Coronary artery (tissue), 2 donors: ENCODE measurements at regions not wholly inside any gene's neighbourhood (a gene's known extent, or its start where the extent isn't known, plus 50 kb on each side); places are given as distances from the start of the nearest gene placed in this dataset.

Experiments
- DNase-seq: peaks from one replicate; pipeline ENCODE4 v3.0.0-alpha.2; 2017; ENCODE audit warnings: low spot score
- H3K27ac ChIP-seq, 2 donors: fragments of 200-600 bp; sonication (generic); one replicate each; pipeline ENCODE4 v1.5.1; 2016 to 2019
- H3K4me3 ChIP-seq: fragments of 200-600 bp; sonication (generic); 2 replicates; pipeline ENCODE4 v1.5.1; 2016; ENCODE audit warnings: mild to moderate bottlenecking, moderate library complexity
- TF ChIP-seq, protein P1 (sequence below): fragments of 200-600 bp; sonication (generic); IDR thresholded peaks from one replicate; pipeline ENCODE4 v1.5.1; 2019; ENCODE audit warnings: antibody characterized with exemption

DNA sequence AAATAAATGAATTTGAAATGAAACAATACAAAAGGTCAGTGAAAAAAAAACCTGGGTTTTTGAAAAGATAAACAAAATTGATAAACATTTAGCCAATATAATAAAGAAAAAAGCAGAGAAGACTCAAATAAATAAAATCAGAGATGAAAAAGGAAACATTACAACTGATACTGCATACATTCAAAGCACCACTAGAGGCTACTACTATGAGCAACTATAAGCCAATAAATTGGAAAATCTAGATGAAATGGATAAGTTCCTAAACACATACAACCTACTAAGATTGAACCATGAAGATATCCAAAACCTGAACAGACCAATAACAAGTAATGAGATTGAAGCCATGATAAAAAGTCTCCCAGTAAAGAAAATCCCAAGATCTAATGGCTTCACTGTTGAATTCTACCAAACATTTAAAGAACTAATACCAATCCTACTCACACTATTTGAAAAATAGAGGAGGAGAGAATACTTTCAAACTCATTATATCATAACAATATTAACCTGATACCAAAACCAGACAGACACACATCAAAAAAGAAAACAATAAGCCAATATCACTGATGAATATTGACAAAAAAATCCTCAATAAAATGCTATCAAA is 80.8 kb upstream of the CERS6 start:
- no peak for DNase-seq
- no peak overlapping the region for H3K4me3 ChIP-seq
- H3K27ac ChIP-seq, result no peak overlapping the region
- TF ChIP-seq, protein P1, sequence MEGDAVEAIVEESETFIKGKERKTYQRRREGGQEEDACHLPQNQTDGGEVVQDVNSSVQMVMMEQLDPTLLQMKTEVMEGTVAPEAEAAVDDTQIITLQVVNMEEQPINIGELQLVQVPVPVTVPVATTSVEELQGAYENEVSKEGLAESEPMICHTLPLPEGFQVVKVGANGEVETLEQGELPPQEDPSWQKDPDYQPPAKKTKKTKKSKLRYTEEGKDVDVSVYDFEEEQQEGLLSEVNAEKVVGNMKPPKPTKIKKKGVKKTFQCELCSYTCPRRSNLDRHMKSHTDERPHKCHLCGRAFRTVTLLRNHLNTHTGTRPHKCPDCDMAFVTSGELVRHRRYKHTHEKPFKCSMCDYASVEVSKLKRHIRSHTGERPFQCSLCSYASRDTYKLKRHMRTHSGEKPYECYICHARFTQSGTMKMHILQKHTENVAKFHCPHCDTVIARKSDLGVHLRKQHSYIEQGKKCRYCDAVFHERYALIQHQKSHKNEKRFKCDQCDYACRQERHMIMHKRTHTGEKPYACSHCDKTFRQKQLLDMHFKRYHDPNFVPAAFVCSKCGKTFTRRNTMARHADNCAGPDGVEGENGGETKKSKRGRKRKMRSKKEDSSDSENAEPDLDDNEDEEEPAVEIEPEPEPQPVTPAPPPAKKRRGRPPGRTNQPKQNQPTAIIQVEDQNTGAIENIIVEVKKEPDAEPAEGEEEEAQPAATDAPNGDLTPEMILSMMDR, result no peak

DNA sequence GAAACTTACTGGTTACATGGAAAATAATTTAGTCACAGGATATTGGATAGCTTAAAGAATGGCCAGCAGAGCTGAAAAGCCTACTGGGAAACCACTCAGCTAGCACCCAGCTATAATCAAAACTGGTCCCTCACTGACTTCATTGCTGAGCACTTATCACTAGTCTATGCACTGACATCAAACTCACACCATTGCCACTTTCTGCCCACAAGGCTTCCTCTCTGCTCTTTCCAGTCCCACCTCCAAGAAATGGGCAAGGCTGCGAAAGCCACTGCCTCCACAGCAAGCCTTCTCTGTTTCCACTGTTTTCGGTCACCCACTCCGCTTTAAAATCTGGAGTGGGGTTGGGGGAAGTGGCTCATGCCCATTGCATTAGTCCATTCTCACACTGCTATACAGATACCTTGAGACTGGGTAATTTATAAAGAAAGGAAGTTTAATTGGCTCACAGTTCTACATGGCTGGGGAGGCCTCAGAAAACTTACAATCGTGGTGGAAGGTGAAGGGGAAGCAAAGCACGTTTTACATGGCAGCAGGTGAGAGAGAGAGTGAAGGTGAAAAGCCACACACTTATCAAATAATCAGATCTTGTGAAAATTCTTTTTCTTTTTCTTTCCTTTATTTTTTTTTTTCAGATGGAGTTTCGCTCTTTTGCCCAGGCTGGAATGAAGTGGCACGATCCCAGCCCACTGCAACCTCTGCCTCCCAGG is 77.0 kb upstream of the CERS6 start:
- TF ChIP-seq, protein P1, result no peak
- H3K4me3 ChIP-seq, result no peak overlapping the region
- H3K27ac ChIP-seq, result no peak overlapping the region
- no peak for DNase-seq

DNA sequence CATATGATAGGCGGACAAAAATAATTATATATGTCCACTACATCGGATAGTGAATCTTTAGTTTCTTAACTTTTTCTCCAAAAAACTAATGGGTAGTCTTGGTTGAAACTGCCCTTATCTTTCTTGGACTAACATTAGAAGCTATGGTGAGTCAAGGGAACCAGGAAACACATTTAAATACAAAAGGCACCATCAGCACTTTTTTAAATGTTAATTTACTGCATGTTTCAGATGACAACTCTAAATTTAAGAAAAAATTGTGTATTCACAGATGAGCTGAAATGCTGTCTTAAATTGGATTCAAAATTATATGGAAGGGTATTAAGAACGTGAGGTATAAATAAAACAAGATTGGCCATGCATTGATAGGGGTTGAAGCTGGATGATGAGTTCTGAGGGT is 75.6 kb upstream of the CERS6 start:
- H3K27ac ChIP-seq, result no peak overlapping the region
- H3K4me3 ChIP-seq, result no peak overlapping the region
- TF ChIP-seq, protein P1, result no peak
- DNase-seq, result no peak

DNA sequence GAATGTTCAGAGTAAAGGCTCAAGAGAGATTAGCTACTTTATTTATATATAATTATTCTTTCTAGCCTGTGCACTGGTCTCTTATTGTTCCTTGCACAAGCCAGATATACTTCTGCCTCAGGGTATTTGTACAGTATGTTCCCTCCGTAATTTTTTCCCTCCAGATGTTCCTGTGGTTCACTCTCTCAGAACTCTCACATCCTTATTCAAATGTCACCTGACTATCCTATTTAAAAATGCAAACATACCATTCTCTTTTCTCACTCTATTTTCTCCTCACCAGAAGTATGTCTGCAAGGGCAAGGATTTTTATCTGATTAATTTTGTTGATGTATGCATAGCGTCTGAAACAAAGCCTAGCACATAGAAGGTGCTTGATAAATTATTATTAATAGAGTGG is 64.0 kb upstream of the CERS6 start:
- H3K4me3 ChIP-seq, result no peak overlapping the region
- no peak overlapping the region for H3K27ac ChIP-seq
- TF ChIP-seq, protein P1, result no peak
- DNase-seq, result no peak

DNA sequence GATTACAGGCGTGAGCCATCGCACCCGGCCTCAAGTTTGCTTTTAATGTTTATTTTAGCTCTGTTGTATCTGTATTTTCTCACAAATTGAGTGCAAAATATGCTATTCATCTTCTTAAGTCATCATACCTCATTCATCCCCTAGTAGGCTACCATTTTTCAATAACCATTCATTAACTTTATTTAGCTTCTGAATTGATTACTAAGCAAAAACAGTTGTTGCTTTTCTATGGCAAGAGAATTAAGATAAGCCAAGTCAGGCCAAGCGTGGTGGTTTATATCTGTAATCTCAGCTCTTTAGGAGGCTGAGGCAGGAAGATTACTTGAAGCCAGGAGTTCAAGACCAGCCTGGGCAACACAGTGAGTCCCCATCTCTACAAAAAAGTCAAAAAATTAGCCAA is 63.3 kb upstream of the CERS6 start:
- TF ChIP-seq, protein P1, result no peak
- no peak overlapping the region for H3K4me3 ChIP-seq
- DNase-seq, result no peak
- no peak overlapping the region for H3K27ac ChIP-seq

DNA sequence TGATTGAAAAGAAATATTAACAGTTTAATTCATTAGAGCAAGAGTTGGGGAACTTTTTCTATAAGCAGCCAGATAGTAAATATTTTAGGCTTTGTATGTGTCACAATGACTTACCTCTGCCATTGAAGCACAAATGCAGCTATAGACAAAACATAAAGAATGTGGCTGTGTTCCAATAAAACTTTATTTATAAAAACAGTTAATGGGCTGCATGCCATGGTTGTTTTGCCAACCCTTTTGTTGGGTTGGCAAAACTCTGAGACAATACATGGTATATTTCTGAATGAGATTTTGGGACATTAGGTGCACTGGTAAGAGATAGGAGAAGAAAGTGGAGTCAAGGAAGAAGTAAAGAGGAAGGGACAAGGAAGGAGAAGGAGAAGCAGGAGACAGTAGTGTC is 61.8 kb upstream of the CERS6 start:
- no peak overlapping the region for H3K4me3 ChIP-seq
- TF ChIP-seq, protein P1, result no peak
- DNase-seq, result no peak
- no peak overlapping the region for H3K27ac ChIP-seq

DNA sequence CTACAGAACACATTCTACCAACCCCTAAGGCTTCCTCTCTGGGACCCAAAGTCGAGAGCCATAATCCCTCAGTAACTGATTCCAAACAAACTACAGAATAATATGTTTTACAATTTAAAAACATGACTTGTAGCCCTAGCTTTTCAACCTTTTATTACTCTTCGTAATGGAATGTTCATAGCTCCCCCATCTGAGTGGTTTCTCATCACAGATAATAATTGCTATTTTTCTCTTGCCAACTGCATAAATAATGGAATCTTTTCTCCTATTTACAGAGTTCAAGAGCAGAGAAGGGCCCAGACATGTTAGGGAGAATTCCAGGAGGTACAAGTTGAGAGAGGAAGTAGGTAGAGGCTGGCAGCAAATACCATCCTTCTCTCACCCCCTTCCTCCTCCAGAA is 59.9 kb upstream of the CERS6 start:
- no peak overlapping the region for H3K4me3 ChIP-seq
- TF ChIP-seq, protein P1, result no peak
- H3K27ac ChIP-seq, result no peak overlapping the region
- no peak for DNase-seq
